ENCODE measurements at regions not wholly inside any gene's neighbourhood (a gene's known extent, or its start where the extent isn't known, plus 50 kb on each side); places are given as distances from the start of the nearest gene placed in this dataset.
"Not testable (repeated sequence)": the region's sequence is repeated elsewhere in the genome, so short reads cannot be mapped to it uniquely, and the experiment has no call there.

DNA sequence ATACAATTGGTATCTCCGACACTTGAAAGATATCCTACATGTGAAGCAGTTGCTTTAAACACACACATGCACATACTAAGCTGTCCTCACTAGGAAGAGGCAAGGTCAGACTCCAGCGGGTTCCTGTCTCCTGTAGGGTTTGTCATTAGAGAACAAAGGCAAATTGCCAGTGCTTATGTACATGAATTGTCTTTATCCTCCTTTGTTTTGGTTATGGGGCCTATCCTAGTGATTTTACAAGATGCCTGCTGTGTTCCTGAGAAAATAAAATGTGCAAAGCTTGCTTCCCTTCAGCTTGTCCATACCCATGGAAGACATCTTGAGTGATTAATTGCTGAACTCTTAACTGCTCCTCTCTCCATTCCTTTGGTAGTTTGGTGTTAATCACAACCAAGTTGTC is 86.7 kb upstream of the SLC39A10 start:
- no peak for DNase-seq

DNA sequence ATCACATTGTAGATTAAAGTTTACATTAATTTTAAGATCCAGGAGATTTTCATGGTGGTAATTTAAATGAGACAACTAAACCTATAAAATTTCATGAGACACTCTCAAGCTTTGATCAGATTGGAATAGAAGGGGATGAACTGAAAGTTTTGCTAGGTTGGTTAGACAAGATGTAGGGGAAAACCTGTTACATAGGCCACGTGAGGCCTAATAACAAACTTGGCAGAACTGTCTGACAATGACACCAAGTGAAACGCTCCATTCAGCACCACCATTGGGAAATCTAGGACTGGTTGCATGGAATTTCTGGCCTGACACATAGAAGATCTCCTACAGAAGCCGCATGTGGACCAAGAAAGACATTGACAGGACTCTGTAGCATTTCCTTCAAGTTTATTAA is 87.8 kb upstream of the SLC39A10 start:
- no peak for DNase-seq

DNA sequence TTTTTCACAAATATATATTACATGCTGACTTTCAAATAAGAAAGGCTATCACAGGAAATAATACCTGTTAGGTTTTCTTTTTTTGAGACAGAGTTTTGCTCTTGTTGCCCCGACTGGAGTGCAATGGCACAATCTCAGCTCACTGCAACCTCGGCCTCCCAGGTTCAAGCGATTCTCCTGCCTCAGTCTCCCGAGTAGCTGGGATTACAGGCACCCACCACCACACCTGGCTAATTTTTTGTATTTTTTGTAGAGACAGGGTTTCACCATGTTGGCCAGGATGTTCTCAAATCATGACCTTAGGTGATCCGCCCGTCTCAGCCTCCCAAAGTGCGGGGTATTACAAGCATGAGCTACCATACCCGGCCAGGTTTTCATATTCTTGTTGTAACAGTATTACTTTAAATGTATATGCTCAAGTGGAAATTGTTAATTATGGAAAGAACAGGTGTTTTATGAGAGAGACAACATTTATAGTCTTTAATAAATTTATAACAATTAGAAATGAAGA is 92.3 kb upstream of the SLC39A10 start:
- DNase-seq, result not testable (repeated sequence)

DNA sequence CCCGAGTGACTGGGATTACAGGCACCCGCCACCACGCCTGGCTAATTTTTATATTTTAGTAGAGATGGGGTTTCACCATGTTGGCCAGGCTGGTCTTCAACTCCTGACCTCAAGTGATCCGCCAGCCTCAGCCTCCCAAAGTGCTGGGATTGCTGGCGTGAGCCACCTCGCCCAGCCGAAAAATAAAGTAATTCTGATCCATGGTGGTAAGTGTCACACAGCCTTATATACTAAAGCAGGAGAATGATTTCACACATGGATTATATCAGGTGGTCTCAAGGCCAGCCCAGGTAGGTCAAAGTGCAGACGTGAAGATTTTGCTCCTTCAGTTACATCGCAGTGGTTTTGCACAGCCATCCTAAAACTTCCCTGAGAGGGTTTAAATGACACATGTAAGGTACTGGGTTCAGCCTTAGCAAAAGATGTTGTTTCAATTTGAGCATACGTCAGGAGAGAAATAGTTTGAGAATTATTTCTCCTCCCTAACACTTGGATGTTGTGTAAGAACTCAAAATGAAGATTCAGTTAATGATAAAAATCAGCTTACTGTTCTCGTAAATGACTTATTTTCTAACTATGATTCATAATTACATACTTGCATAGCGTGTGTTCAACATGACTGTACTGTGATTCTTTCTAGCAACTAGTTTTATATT is 93.0 kb upstream of the SLC39A10 start:
- DNase-seq, result no peak

DNA sequence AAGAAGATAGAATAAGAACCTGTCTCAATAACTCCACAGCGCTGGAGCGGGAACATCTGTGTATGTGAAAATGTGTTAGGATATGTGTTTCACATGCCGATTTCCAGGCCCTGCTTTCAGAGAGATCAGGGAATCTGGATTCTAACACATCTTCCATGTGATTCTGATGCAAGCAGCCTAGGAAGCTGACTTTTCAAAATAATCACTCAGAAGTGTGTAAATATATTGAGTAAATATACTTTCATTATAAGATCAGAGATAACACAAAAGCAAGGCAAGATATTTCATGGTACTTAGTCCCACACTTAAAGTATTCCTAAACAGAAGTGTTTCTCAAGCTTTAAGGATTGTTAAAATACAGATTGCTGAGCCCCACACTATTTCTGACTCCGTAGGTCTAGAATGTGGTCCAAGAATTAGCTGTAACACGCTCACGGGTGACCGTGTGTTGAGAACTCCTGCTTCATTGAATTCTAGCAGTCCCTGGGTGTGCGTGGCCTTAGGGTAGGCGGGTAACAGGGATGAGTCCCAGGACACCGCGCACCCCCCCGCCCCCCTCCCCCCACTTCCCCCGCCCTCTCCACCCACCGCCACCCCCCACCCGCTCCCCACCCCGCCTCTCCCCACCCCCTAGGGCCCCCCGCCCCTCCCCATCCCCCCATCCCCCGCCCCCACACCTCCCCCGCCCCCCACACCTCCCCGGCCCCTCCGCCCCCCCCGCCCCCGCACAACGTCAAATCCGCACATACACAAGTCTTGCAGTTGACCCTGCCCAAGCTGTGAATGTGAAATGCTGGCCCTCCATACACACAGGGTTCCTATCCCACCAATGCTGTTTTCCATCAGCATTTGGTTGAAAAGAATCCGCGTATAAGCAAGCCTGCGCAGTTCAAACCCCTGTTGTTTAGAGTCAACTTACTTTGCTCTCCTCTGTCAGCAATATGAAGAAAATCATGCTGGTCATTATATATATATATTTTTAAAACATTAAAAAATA is 94.2 kb upstream of the SLC39A10 start:
- no peak for DNase-seq

DNA sequence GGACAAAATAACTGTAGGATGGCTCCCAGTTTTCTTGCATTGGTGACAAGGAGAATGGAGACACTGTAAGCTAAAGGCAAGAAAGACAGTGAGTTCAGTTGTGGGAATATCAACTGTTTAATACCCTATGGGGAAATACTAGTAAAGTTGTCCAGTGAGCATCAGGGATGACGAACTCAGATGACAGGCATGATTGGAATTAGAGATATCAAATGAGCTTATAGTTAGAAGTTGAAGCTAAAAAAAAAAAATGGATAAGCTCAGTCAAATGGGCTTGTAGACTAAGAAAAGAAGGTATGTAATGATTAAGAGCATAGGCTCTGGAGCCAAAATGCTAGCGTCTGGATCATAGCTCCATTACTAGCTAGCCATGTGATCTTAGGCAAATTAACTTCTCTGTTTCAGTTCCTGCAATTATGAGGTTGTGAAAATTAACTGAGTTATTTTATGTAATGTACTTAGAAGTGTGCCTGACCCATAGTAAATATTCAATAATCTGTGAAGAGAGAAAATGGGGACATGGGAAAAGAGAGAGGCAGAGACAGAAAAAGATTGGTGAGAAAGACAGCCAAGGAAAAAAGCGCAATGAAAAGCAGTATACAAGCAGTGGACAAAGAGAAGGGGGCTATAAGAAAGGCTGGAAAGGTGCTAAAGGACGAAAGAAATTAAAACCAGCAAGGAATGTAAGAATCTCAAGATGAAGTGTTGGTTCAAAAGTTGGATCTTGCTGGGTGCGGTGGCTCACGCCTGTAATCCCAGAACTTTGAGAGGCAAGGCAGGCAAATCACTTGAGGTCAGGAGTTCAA is 95.7 kb upstream of the SLC39A10 start:
- DNase-seq, result no peak

DNA sequence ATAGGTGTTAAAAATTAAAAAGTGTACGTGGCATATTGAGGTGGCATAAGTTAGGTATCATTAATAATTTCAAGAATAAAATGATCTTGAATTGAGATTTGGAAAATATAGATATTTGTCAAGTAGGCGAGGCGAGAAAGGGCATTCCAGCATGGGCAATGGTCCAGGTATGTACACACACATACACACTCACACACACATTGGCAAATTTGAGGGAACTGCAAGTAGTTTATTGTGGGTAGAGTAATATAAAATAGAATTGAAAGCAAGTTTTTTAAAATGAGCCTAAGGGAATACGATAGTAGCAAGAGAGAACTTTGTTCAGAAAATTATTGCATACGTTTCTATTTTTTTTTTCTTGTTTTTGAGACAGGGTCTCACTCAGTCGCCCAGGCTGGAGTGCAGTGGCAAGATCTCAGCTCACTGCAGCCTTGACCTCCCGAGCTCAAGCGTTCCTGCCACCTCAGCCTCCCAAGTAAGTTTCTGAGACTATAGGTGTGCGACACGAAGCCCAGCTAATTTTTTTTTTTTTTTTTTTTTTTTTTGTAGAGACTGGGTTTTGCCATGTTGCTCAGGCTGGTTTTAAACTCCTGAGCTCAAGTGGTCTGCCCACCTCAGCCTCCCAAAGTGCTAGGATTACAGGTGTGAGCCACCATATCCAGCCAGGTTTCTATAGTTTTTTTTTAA is 96.7 kb upstream of the SLC39A10 start:
- no peak for DNase-seq

DNA sequence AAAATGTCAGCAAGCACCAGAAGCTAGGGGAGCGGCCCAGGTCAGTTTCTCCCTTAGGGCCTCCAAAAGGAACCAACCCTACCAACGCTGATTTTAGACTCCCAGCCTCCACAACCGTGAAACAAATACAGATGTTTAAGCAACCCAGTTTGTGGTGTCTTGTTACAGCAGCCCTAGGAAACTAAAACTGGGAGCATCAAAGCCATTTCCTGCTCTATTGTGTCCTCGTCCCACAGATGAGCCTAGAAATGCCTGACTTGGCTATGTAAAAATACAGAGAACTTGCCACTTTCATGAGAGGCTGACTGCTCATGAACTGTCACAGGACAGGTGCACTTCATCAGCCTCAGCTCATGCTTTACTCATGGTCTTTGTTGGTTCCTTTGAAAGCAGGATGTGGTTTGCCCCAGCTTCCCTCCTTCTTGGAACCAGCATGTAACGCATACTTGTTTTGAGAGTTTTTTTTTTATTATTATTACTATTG is 97.6 kb upstream of the SLC39A10 start:
- no peak for DNase-seq

DNA sequence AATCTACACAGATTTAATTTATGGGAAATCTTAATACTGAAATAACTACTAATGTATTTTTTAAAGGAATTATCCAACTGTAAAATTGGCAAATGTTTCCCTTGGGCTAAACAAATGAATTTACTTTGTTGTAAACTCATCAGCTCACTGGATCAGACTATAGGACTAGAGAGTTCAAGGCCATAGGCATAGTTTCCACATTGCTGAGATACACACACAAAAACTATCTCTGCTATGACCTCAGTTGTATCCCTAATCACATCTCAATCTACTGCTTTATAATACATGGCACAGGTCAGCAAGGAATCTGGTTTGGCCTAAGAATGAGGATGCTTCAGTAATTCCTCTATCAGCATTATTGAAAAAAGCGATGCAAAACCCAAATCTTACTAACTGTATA is 101.1 kb upstream of the SLC39A10 start:
- no peak for DNase-seq

DNA sequence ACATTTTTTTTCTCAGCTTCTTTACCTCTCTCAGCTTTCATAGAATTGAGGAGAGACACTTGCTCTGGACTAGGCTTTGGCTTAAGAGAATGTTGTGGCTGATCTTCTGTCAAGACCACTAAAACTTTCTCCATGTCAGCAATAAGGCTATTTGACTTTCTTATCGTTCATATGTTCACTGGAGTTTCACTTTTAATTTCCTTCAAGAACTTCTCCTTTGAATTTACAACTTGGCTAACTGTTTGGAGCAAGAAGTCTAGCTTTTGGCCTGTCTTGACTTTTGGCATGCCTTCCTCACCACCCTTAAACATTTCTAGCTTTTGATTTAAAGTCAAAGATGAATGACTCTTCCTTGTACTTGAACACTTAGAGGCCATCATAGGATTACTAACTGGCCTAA is 104.4 kb upstream of the SLC39A10 start:
- no peak for DNase-seq

DNA sequence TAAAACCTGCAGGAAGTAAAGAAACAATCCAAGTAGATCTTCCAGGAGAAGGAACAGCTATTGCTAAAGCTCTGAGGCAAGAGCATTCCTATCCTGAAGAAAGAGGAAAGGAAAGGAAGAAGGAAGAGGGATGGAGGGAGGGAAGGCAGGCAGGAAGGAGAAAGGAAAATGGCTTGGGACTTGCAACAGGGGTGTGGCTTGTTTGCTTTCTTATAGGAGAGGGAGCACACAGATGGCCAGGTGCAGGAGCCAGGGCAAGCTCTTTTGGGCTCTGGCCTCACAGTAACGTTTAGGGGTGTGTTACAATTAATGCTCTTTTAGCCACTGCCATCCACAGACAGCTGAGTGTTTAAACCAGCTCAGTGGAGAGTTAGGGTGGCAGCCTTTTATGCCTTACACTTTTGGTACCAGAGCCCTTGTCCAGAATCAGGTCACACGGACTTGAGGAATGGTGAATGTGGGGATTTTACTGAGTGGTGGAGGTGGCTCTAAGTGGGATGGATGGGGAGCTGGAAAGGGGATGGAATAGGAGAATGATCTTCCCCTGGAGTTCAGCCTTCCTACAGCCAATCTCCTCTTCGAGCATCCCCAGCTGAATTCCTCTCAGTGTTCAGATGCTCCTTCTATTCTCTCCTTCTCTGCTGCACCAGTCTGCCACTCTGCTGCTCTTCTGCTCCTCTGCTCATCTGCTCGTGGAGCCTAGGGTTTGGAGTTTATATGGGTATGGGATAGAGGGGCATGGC is 108.7 kb upstream of the SLC39A10 start:
- no peak for DNase-seq

DNA sequence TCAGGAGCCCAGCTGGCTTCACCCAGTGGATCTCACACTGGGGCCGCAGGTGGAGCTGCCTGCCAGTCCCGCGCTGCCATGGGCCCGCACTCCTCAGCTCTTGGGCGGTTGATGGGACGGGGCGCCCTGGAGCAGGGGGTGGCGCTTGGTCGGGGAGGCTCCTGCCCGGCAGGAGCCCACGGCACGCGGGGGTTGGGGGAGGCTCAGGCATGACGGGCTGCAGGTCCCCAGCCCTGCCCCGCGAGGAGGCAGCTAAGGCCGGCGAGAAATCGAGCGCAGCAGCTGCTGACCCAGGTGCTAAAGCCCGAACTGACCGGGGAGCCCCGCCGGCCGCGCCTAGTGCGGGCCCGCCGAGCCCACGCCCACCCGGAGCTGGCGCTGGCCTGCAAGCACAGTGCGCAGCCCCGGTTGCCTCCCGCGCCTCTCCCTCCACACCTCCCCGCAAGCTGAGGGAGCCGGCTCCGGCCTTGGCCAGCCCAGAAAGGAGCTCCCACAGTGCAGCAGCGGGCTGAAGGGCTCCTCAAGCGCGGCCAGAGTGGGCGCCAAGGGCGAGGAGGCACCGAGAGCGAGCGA is 109.7 kb upstream of the SLC39A10 start:
- not testable (repeated sequence) for DNase-seq

DNA sequence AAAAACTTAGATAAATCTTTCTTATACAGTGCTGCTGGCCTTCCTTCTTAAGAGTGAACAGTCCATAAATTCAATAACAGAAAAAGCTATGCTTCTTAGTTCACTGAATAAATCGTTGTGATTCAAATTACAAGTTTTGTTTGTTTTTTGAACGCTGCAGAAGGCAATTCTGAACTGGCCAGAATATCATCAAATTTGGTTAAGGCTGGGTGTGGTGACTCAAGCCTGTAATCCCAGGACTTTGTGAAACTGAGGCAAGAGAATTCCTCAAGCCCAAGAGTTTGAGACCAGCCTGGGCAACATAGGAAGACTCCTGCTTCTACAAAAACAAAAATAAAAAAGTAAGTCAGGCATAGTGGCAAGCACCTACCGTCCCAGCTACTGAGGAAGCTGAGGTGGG is 111.2 kb upstream of the SLC39A10 start:
- no peak for DNase-seq

DNA sequence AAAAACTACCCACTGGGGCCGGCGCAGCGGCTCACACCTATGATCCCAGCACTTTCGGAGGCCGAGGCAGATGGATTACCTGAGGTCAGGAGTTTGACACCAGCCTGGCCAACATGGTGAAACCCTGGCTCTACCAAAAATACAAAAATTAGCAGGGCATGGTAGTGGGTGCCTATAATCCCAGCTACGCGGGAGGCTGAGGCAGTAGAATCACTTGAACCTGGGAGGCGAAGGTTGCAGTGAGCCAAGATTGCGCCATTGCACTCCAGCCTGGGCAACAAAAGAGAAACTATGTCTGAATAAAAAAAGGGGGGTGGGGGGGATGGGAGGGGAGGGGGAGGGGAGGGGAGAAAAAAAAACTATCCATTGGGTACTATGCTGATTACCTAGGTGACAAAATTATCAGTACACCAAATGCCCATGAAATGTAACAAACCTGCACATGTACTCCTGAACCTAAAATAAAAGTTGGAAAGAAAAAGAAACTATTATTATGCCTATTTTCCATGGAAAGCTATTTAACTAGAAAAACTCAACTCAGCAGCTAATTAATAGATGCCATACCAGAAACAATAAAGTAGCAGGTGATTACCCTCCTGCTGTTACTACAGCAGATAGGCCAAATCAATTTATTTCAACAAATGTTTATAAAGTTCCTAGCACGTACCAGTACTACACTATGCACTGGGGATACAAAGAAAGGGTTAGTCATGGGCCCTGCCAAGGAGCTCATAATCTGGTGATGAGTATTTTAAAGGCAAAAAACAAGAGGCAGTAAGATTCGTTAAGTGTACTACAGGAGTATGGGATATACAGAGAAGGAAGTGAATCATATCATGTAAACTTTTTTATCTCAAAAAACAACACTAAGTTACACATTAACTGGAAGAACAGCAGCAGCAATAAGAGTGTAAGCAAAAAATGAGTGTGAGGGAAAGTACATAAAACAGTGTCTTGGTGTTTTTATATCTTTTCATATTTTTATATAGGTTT is 112.8 kb upstream of the SLC39A10 start:
- DNase-seq, result no peak

DNA sequence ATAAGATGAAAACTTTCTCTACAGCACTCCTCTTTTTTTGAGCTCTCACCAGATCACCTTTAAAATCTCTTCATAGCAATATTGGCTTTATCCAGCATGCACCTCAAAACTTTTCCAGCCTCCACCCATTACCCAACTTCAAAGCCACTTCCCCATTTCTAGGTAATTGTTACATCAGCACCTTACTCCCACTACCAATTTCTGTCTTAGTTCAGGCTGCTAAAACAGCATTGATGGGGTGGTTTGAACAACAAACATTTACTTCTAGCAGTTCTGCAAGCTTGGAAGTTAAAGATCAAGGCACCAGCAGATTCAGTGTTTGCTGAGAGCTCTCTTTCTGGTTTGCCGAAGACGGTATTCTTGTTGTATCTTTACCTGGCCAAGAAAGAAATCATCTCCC is 114.0 kb upstream of the SLC39A10 start:
- no peak for DNase-seq

DNA sequence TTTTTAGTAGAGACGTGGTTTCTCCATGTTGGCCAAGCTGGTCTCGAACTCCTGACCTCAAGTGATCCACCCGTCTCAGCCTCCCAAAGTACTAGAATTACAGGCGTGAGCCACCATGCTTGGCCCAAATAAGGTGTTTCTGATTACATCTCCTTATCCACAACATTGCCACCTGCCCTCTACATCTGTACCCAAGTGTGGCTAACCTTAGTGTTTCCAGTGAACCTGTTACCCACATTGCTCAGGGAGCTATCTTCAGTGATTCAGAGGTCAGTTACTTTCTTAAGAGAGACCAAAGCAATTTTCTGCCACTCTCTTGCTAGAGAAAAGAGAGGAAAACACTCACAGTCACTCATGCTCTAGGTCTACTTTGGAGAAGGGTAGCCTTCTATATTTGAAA is 115.0 kb upstream of the SLC39A10 start:
- no peak for DNase-seq

DNA sequence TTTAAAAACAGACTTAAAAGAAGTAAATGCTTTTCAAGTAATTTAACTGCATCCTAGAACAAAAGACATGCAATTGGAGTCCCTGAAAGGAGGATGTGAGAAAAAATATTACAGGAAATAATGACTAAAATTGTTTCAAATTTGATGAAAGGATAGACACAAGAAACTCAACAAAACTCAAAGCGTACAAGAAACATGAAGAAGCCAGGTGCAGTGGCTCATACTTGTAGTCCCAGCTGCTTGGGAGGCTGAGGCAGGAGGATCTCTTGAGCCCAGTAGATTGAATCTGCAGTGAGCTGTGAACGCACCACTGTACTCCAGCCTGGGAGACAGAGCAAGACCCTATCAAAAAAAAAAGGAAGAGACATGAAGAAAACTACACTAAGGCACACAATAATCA is 118.1 kb upstream of the SLC39A10 start:
- no peak for DNase-seq

DNA sequence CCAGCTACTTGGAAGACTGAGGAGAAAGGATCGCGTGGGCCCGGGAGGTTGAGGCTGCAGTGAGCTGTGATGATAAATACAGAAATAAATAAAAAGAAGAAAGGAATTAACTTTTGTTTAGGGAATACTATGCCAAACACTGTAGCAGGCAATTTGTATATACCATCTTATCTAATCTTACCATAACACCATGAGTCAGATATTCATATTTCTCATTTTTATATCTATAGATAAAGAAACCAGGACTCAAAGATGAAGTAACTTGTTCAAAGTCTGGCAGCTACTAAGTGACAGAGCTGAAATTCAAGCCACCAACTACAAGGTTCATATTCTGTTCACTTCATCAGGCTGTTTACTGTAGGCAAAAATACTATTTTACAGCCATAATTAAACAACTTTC is 119.2 kb upstream of the SLC39A10 start:
- no peak for DNase-seq

DNA sequence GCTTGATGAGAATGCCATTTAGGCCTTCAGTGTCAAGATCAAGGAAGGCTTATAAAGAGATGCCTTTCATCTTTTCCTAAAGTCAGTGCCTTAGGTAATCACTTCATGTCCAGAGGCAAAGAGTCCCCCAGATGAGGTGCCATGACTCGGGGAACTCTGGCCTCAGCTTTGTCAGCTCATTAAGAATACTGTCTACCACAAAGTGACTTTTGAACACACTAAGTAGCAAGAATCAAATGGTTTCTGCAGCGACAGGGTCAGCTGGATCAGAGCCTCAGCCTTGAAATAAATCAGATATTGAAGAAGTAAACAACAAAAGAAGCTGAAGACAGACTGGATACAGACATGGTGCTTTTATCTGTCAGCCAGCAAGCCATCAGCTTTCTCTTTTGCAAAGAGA is 120.1 kb upstream of the SLC39A10 start:
- no peak for DNase-seq

DNA sequence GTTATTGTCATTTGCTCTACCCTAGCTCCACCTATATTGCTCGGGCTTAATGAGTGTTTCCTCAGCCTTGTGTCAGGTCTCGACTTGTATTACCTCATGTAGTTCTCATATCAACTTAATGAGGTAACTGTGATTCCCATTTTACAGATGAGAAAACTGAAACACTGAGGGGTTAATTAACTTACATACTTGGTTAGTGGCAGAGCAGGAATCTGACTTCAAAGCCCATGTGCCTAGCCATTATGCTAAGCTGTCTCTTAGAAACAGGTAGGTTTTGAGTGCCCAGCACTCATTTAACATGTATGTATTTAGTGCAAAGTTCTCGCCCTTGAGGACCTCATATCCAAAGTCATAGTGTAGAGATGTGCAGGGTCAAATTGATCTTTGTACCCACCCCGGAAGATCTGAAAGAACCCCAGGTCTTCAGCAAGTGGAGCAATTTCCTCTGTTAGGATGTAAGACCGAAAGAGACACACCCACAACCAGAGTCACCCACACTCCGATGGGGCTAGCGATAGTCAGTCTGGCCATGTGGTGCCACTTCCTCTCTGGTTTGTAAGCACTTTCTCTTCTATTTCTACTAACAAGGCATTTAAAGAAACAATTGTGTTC is 121.0 kb upstream of the SLC39A10 start:
- no peak for DNase-seq
